ENCODE measurements at regions not wholly inside any gene's neighbourhood (a gene's known extent, or its start where the extent isn't known, plus 50 kb on each side); places are given as distances from the start of the nearest gene placed in this dataset.

GRCh38 chr3:162077108-162077507 lies 580.5 kb downstream of the OTOL1 start:
- Mint-ChIP-seq H3K4me1 (no peaks in the 10 kb centered on the region), H3K27me3 (no peaks in the 10 kb centered on the region), H3K27ac (no peak overlapping the region), H3K36me3 (no peaks in the 10 kb centered on the region), H3K9me3 (no peaks in the 10 kb centered on the region), H3K4me3 (no peak overlapping the region)
- no peak for ATAC-seq

DNA sequence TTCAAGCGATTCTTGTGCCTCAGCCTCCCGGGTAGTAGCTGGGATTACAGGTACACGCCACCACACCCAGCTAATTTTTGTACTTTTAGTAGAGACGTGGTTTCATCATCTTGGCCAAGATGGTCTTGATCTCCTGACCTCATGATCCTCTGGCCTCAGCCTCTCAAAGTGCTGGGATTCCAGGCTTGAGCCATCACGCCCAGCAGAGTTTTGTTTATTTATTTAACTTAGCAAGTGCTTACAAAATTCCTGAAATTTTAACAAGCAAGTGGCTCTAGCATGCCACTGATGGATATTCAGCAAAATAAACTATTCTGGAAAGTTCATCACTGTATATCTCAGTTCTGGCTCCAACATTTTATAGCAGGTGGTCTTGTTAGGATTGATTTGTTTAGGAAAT lies 585.9 kb downstream of the OTOL1 start:
- Mint-ChIP-seq H3K4me1 (no peaks in the 10 kb centered on the region), H3K4me3 (no peak overlapping the region), H3K36me3 (no peaks in the 10 kb centered on the region), H3K27me3 (no peaks in the 10 kb centered on the region), H3K27ac (no peak overlapping the region), H3K9me3 (peaks cover 3% of the 10 kb centered on the region)
- no peak for ATAC-seq

- ATAC-seq: no peak
- Mint-ChIP-seq H3K27me3 (no peaks in the 10 kb centered on the region), H3K4me1 (no peaks in the 10 kb centered on the region), H3K27ac (no peak overlapping the region), H3K4me3 (no peak overlapping the region), H3K9me3 (peaks cover 11% of the 10 kb centered on the region), H3K36me3 (no peaks in the 10 kb centered on the region)
Observed at GRCh38 chr3:162087361-162087760, 590.8 kb downstream of the OTOL1 start.

DNA sequence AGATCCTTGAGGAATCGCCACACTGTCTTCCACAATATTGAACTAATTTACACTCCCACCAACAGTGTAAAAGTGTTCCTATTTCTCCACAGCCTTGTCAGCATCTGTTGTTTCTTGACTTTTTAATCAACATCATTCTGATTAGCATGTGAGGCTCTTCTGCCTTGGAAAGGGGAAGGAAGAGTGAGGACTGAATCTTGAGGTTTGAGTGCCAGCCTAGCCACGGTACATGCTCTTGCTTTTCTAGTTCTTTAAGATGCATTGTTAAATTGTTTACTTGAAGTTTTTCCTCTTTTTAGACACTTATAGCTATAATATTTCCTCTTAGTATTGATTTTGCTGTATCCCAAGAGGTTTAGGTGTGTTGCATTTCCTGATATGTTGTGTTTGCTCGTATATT lies 596.1 kb downstream of the OTOL1 start:
- Mint-ChIP-seq H3K9me3 (peaks cover 13% of the 10 kb centered on the region), H3K27ac (no peak overlapping the region), H3K4me1 (no peaks in the 10 kb centered on the region), H3K36me3 (no peaks in the 10 kb centered on the region), H3K27me3 (no peaks in the 10 kb centered on the region), H3K4me3 (no peak overlapping the region)
- no peak for ATAC-seq

- H3K27ac Mint-ChIP-seq: no peak overlapping the region
- ATAC-seq: no peak
- H3K27me3 Mint-ChIP-seq: no peaks in the 10 kb centered on the region
- no peaks in the 10 kb centered on the region for H3K4me1 Mint-ChIP-seq
- H3K9me3 Mint-ChIP-seq: peaks cover 13% of the 10 kb centered on the region
- no peak overlapping the region for H3K4me3 Mint-ChIP-seq
- no peaks in the 10 kb centered on the region for H3K36me3 Mint-ChIP-seq
Observed at GRCh38 chr3:162094301-162094700, 597.7 kb downstream of the OTOL1 start.

GRCh38 chr3:162096874-162097273 lies 600.3 kb downstream of the OTOL1 start:
- peaks cover 7% of the 10 kb centered on the region for H3K9me3 Mint-ChIP-seq
- no peaks in the 10 kb centered on the region for H3K27me3 Mint-ChIP-seq
- no peak overlapping the region for H3K4me3 Mint-ChIP-seq
- H3K4me1 Mint-ChIP-seq: no peaks in the 10 kb centered on the region
- ATAC-seq: no peak
- H3K36me3 Mint-ChIP-seq: no peaks in the 10 kb centered on the region
- H3K27ac Mint-ChIP-seq: no peak overlapping the region

DNA sequence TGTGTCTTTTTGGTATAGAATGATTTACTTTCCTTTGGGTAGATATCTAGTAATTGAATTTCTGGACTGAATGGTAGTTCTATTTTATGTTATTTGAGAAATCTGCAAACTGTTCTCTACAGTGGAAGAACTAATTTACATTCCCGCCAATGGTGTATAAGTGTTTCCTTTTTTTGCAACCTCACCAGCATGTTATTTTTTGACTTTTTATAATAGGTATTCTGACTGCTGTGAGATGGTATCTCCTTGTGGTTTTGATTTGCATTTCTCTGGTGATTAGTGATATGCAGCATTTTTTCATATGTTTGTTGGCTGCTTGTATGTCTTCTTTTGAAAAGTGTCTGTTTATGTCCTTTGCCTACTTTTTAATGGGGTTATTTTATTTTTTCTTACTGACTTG lies 607.2 kb downstream of the OTOL1 start:
- H3K27ac Mint-ChIP-seq: no peak overlapping the region
- no peaks in the 10 kb centered on the region for H3K4me1 Mint-ChIP-seq
- no peaks in the 10 kb centered on the region for H3K27me3 Mint-ChIP-seq
- no peak overlapping the region for H3K4me3 Mint-ChIP-seq
- no peak for ATAC-seq
- H3K9me3 Mint-ChIP-seq: peaks cover 2% of the 10 kb centered on the region
- no peaks in the 10 kb centered on the region for H3K36me3 Mint-ChIP-seq

GRCh38 chr3:162111861-162112260 lies 615.3 kb downstream of the OTOL1 start:
- H3K27ac Mint-ChIP-seq: no peak overlapping the region
- peaks cover 4% of the 10 kb centered on the region for H3K9me3 Mint-ChIP-seq
- no peaks in the 10 kb centered on the region for H3K27me3 Mint-ChIP-seq
- H3K4me1 Mint-ChIP-seq: no peaks in the 10 kb centered on the region
- no peak overlapping the region for H3K4me3 Mint-ChIP-seq
- no peaks in the 10 kb centered on the region for H3K36me3 Mint-ChIP-seq
- ATAC-seq: no peak

GRCh38 chr3:162112719-162113118 lies 616.1 kb downstream of the OTOL1 start:
- Mint-ChIP-seq H3K9me3 (peaks cover 4% of the 10 kb centered on the region), H3K4me1 (no peaks in the 10 kb centered on the region), H3K27ac (no peak overlapping the region), H3K4me3 (no peak overlapping the region), H3K27me3 (no peaks in the 10 kb centered on the region), H3K36me3 (no peaks in the 10 kb centered on the region)
- no peak for ATAC-seq

- no peaks in the 10 kb centered on the region for H3K36me3 Mint-ChIP-seq
- H3K27ac Mint-ChIP-seq: no peak overlapping the region
- H3K27me3 Mint-ChIP-seq: no peaks in the 10 kb centered on the region
- no peak for ATAC-seq
- H3K9me3 Mint-ChIP-seq: peaks cover 3% of the 10 kb centered on the region
- H3K4me3 Mint-ChIP-seq: no peak overlapping the region
- H3K4me1 Mint-ChIP-seq: no peaks in the 10 kb centered on the region
Observed at GRCh38 chr3:162117961-162118360, 621.4 kb downstream of the OTOL1 start.

DNA sequence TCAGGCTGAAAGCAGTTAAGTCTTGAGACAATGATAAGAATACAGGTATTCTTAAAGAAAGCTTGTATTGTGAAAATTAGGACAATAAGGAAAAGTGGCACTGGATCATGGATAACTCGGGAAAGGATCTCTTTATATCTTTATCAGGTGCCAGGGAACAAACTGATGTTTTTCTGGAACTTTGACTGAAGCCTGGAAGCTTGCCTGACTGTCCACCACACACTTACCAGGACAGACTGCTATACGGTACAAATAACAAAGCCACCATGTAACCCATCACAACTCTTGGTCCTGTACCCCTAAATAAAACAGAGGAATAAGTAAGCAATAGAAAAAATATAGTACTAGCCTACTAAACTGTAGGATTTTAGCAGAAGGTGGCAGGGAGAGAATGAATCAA lies 623.0 kb downstream of the OTOL1 start:
- Mint-ChIP-seq H3K9me3 (peaks cover 3% of the 10 kb centered on the region), H3K4me3 (no peak overlapping the region)

GRCh38 chr3:162122405-162122804 lies 625.8 kb downstream of the OTOL1 start:
- H3K4me1 Mint-ChIP-seq: no peaks in the 10 kb centered on the region
- H3K4me3 Mint-ChIP-seq: no peak overlapping the region
- H3K9me3 Mint-ChIP-seq: peaks cover 3% of the 10 kb centered on the region
- H3K27me3 Mint-ChIP-seq: no peaks in the 10 kb centered on the region
- H3K36me3 Mint-ChIP-seq: no peaks in the 10 kb centered on the region
- no peak for ATAC-seq
- H3K27ac Mint-ChIP-seq: no peak overlapping the region

More for the DNA sequence above, 623.0 kb downstream of the OTOL1 start:
- Mint-ChIP-seq H3K36me3 (no peaks in the 10 kb centered on the region), H3K4me1 (no peaks in the 10 kb centered on the region), H3K27me3 (no peaks in the 10 kb centered on the region), H3K27ac (no peak overlapping the region)
- ATAC-seq: no peak

GRCh38 chr3:162125790-162126189 lies 629.2 kb downstream of the OTOL1 start:
- Mint-ChIP-seq H3K4me1 (no peaks in the 10 kb centered on the region), H3K36me3 (no peaks in the 10 kb centered on the region), H3K27ac (no peak overlapping the region), H3K27me3 (no peaks in the 10 kb centered on the region), H3K9me3 (peaks cover 3% of the 10 kb centered on the region), H3K4me3 (no peak overlapping the region)
- ATAC-seq: no peak

- no peak for ATAC-seq
- no peaks in the 10 kb centered on the region for H3K27me3 Mint-ChIP-seq
- peaks cover 3% of the 10 kb centered on the region for H3K9me3 Mint-ChIP-seq
Observed at GRCh38 chr3:162130582-162130981, 634.0 kb downstream of the OTOL1 start.

DNA sequence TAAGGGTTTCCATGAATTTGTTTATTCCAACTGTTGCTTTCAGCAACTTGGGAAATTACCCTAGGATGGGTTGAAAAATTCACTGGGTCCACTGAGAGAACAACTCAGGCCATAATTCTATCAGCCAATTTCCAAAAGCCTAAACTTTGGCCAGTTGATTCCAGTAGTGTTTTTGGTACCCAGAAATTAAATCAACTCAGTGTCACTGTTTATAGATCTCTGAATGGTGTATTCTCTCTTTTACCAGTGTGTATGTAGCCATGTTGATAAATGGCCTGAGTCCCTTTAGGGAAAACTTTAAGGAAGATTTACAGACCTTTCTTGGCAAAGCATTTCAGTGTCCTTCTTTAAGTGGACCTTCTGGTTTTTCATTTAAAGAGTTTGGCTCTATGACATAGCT lies 636.4 kb downstream of the OTOL1 start:
- Mint-ChIP-seq H3K27me3 (no peaks in the 10 kb centered on the region), H3K9me3 (peaks cover 3% of the 10 kb centered on the region), H3K36me3 (no peaks in the 10 kb centered on the region), H3K4me3 (no peak overlapping the region), H3K4me1 (no peaks in the 10 kb centered on the region), H3K27ac (no peak overlapping the region)
- ATAC-seq: no peak

More at GRCh38 chr3:162130582-162130981, 634.0 kb downstream of the OTOL1 start:
- Mint-ChIP-seq H3K36me3 (no peaks in the 10 kb centered on the region), H3K4me1 (no peaks in the 10 kb centered on the region), H3K27ac (no peak overlapping the region), H3K4me3 (no peak overlapping the region)

DNA sequence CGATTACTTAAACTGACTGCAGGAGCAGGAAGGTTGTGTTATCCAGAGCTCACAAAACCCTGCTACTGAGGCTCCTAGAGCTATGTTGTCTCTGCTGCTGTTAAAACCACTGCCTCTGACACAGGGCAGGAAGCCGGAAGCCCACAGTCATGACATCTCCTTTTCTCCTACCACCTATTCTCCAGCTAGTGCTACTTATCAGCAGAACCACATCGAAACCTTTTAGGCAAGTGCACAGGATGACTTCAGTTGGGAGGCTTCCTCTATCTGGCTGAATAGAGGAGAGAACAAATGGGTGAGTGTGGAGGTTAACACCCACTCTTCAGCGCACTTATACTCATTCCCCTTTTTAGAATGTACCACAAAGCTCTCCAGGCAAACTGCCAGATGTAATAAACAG lies 638.0 kb downstream of the OTOL1 start:
- Mint-ChIP-seq H3K27ac (no peak overlapping the region), H3K4me3 (no peak overlapping the region)
- no peak for ATAC-seq

DNA sequence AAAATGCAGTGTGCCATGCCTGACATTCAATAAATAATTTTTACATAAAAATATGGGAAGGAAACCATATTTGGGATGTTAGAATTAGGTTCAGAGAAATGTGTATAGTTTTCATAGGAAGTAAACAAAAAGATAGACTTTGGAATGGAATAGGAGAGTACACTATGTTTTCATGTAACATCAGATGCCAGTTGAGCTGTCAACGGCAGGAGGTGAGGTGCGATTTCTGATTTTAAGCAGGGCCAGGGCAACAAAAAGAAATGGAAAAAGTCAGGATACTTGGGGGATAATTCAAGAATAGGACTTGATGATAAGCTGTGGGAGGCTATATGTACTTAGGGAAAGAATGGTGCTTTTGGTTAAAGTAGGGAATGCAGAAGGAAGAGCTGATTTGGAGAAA lies 639.5 kb downstream of the OTOL1 start:
- no peak overlapping the region for H3K4me3 Mint-ChIP-seq
- H3K36me3 Mint-ChIP-seq: no peaks in the 10 kb centered on the region
- H3K27ac Mint-ChIP-seq: no peak overlapping the region

More for the DNA sequence above, 638.0 kb downstream of the OTOL1 start:
- no peaks in the 10 kb centered on the region for H3K9me3 Mint-ChIP-seq
- no peaks in the 10 kb centered on the region for H3K36me3 Mint-ChIP-seq
- H3K4me1 Mint-ChIP-seq: no peaks in the 10 kb centered on the region
- no peaks in the 10 kb centered on the region for H3K27me3 Mint-ChIP-seq

More for the DNA sequence above, 639.5 kb downstream of the OTOL1 start:
- Mint-ChIP-seq H3K27me3 (no peaks in the 10 kb centered on the region), H3K4me1 (no peaks in the 10 kb centered on the region), H3K9me3 (no peaks in the 10 kb centered on the region)
- ATAC-seq: no peak

Measured in stimulated activated memory B cell treated with anti-CD40 and anti-IgM and Interleukin-4, amounts not matched to agents 10 μg/mL and 1 μg/mL and 100 μg/mL, for 72 hours (primary cell).